RCC 7860 (cell line): ENCODE measurements at regions not wholly inside any gene's neighbourhood (a gene's known extent, or its start where the extent isn't known, plus 50 kb on each side); places are given as distances from the start of the nearest gene placed in this dataset.
"Not testable (repeated sequence)": the region's sequence is repeated elsewhere in the genome, so short reads cannot be mapped to it uniquely, and the experiment has no call there.

Source experiments
- DNase-seq: peaks from one replicate; pipeline ENCODE4 v3.0.0-alpha.2; 2015; ENCODE audit warnings: low spot score
- FAIRE-seq: peaks from 2 replicates; lab custom pipeline; 2012; peaks lifted over from hg19 to GRCh38; lab: Jason Lieb, UNC

GRCh38 chr6:90375681-90376439 lies 79.2 kb upstream of the BACH2 start:
- DNase-seq (peak; percentile 51), FAIRE-seq (no peak)

GRCh38 chr6:90374201-90374600 lies 77.6 kb upstream of the BACH2 start:
- no peak for FAIRE-seq
- DNase-seq = no peak

GRCh38 chr6:90372885-90373284 lies 76.2 kb upstream of the BACH2 start:
- no peak for FAIRE-seq
- no peak for DNase-seq

GRCh38 chr6:90372450-90372849 lies 75.8 kb upstream of the BACH2 start:
- FAIRE-seq (no peak), DNase-seq (no peak)

GRCh38 chr6:90370493-90370959 lies 73.9 kb upstream of the BACH2 start:
- no peak for FAIRE-seq

GRCh38 chr6:90369651-90370050 lies 73.0 kb upstream of the BACH2 start:
- FAIRE-seq (no peak), DNase-seq (no peak)

More at GRCh38 chr6:90370493-90370959, 73.9 kb upstream of the BACH2 start:
- DNase-seq = no peak

- peak; percentile 99 for DNase-seq
- peak; percentile 99 for FAIRE-seq
Measured at GRCh38 chr6:90369024-90369519, 72.4 kb upstream of the BACH2 start.

- no peak for FAIRE-seq
- no peak for DNase-seq
Measured at GRCh38 chr6:90368601-90369000, 72.0 kb upstream of the BACH2 start.

- FAIRE-seq = no peak
Measured at GRCh38 chr6:90368001-90368400, 71.4 kb upstream of the BACH2 start.

GRCh38 chr6:90365565-90366219 lies 69.0 kb upstream of the BACH2 start:
- DNase-seq (no peak), FAIRE-seq (no peak)

More at GRCh38 chr6:90368001-90368400, 71.4 kb upstream of the BACH2 start:
- no peak for DNase-seq

GRCh38 chr6:90365002-90365401 lies 68.4 kb upstream of the BACH2 start:
- FAIRE-seq = no peak
- no peak for DNase-seq

GRCh38 chr6:90364286-90364685 lies 67.6 kb upstream of the BACH2 start:
- FAIRE-seq (no peak), DNase-seq (no peak)

- FAIRE-seq = no peak
Measured at GRCh38 chr6:90362318-90362717, 65.7 kb upstream of the BACH2 start.

GRCh38 chr6:90361174-90361573 lies 64.5 kb upstream of the BACH2 start:
- DNase-seq (no peak), FAIRE-seq (no peak)

More at GRCh38 chr6:90362318-90362717, 65.7 kb upstream of the BACH2 start:
- DNase-seq = no peak

- not testable (repeated sequence) for DNase-seq, FAIRE-seq
Measured at GRCh38 chr6:90358036-90358770, 61.6 kb upstream of the BACH2 start.

GRCh38 chr6:90356012-90356421 lies 59.4 kb upstream of the BACH2 start:
- no peak for DNase-seq
- FAIRE-seq = no peak

- DNase-seq = no peak
- no peak for FAIRE-seq
Measured at GRCh38 chr6:90354961-90355360, 58.3 kb upstream of the BACH2 start.

- FAIRE-seq = no peak
- DNase-seq = no peak
Measured at GRCh38 chr6:90351696-90352095, 55.1 kb upstream of the BACH2 start.

- DNase-seq = no peak
- no peak for FAIRE-seq
Measured at GRCh38 chr6:90350689-90351554, 54.3 kb upstream of the BACH2 start.

- DNase-seq (no peak), FAIRE-seq (no peak)
Measured at GRCh38 chr6:90347411-90347851, 50.8 kb upstream of the BACH2 start.
